Glutamatergic neuron (in vitro differentiated cells): ENCODE measurements at regions not wholly inside any gene's neighbourhood (a gene's known extent, or its start where the extent isn't known, plus 50 kb on each side); places are given as distances from the start of the nearest gene placed in this dataset.
"Not testable (repeated sequence)": the region's sequence is repeated elsewhere in the genome, so short reads cannot be mapped to it uniquely, and the experiment has no call there.

Experiments used
- DNase-seq: peaks from one replicate; pipeline ENCODE4 v3.0.0; 2022
- H3K27ac Mint-ChIP-seq: one replicate; pipeline ENCODE4 v1.8.0; 2020; ENCODE audit warnings: mild to moderate bottlenecking, mixed read lengths, inconsistent platforms; ENCODE audit not compliant: unreplicated experiment
- H3K27me3 Mint-ChIP-seq: one replicate; pipeline ENCODE4 v1.8.0; 2020; ENCODE audit warnings: mild to moderate bottlenecking, moderate library complexity, mixed read lengths, inconsistent platforms; ENCODE audit not compliant: unreplicated experiment
- H3K36me3 Mint-ChIP-seq: one replicate; pipeline ENCODE4 v1.8.0; 2020; ENCODE audit warnings: mild to moderate bottlenecking, mixed read lengths, inconsistent platforms; ENCODE audit not compliant: unreplicated experiment
- H3K4me1 Mint-ChIP-seq: one replicate; pipeline ENCODE4 v1.8.0; 2020; ENCODE audit warnings: mild to moderate bottlenecking, low read depth, mixed read lengths, inconsistent platforms; ENCODE audit not compliant: unreplicated experiment
- H3K4me3 Mint-ChIP-seq: one replicate; pipeline ENCODE4 v1.8.0; 2020; ENCODE audit warnings: mild to moderate bottlenecking, mixed read lengths, inconsistent platforms; ENCODE audit not compliant: unreplicated experiment
- H3K9me3 Mint-ChIP-seq: one replicate; pipeline ENCODE4 v1.8.0; 2020; ENCODE audit warnings: mild to moderate bottlenecking, moderate library complexity, mixed read lengths, inconsistent platforms; ENCODE audit not compliant: unreplicated experiment
- TF ChIP-seq, protein P1 (sequence below): fragments of 200-600 bp; sonication (generic); IDR thresholded peaks from one replicate; pipeline ENCODE4 v1.5.0; 2021; ENCODE audit not compliant: partially characterized antibody, unreplicated experiment

DNA sequence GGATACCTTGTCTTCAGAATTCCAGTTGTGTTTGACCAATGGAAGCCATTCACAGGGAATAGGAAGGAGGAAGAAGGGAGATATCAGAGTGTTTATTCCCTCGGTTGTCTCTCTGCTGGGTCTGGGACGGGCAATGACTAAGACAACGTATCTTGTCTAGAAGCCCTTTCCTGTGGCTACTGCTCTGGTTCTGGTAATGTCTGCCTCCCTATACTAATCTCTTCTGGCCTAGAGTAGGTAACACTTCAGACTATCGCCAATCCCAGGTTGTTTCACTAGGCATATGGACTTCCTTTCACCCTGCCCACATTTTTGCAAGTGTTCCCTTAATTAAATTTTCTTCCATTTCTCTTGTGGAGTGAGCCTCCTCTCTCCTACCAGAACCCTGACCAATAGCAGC lies 687.7 kb upstream of the TBX3 start:
- no peaks in the 10 kb centered on the region for H3K36me3 Mint-ChIP-seq
- TF ChIP-seq, protein P1, sequence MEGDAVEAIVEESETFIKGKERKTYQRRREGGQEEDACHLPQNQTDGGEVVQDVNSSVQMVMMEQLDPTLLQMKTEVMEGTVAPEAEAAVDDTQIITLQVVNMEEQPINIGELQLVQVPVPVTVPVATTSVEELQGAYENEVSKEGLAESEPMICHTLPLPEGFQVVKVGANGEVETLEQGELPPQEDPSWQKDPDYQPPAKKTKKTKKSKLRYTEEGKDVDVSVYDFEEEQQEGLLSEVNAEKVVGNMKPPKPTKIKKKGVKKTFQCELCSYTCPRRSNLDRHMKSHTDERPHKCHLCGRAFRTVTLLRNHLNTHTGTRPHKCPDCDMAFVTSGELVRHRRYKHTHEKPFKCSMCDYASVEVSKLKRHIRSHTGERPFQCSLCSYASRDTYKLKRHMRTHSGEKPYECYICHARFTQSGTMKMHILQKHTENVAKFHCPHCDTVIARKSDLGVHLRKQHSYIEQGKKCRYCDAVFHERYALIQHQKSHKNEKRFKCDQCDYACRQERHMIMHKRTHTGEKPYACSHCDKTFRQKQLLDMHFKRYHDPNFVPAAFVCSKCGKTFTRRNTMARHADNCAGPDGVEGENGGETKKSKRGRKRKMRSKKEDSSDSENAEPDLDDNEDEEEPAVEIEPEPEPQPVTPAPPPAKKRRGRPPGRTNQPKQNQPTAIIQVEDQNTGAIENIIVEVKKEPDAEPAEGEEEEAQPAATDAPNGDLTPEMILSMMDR = no peak
- no peak overlapping the region for H3K27ac Mint-ChIP-seq
- H3K27me3 Mint-ChIP-seq = peaks cover 5% of the 10 kb centered on the region
- no peak overlapping the region for H3K4me3 Mint-ChIP-seq
- peaks cover 7% of the 10 kb centered on the region for H3K4me1 Mint-ChIP-seq
- no peaks in the 10 kb centered on the region for H3K9me3 Mint-ChIP-seq
- DNase-seq = no peak

DNA sequence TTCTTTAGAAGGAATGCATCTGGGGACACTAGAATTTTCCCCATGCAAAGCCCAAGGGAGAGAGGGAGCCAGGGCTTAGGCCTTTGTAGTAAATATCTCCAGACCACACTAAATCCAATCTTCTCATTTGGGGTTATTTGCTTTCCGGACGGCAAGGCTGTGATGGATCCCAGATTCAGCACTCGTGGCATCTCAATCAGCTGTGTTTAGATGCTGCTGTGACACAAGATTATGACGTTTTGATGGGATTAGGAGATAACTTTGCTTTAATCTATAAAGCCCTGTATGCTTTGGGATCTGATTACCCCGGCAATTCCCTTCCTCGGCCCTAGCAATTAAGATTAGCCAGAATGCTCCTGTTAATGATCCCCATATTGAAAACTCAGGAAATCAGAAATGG lies 686.7 kb upstream of the TBX3 start:
- no peak overlapping the region for H3K27ac Mint-ChIP-seq
- H3K4me1 Mint-ChIP-seq = peaks cover 7% of the 10 kb centered on the region

DNA sequence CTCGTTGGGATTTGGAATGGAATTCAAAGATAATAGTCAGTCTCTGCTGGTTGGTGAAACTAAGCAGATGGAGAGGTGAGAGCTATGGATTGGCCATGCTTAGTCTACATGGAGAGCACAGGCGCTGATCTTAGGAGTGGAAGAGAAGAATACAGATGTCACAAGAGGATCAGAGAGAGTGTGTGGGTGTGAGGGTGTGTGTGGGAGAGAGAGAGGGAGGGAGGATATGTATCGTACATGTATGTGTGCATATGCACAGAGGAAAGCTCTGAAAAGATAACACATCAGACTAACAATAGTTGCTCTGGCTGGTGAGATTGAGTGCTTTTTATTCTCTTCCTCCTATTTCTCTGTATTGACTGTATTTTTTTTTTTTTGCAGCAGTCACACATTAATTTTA lies 686.2 kb upstream of the TBX3 start:
- H3K4me3 Mint-ChIP-seq = no peak overlapping the region
- H3K27ac Mint-ChIP-seq = no peak overlapping the region
- H3K36me3 Mint-ChIP-seq = peaks cover 11% of the 10 kb centered on the region
- TF ChIP-seq, protein P1 = no peak
- peaks cover 2% of the 10 kb centered on the region for H3K9me3 Mint-ChIP-seq
- no peak for DNase-seq
- H3K27me3 Mint-ChIP-seq = peaks cover 2% of the 10 kb centered on the region
- H3K4me1 Mint-ChIP-seq = peaks cover 5% of the 10 kb centered on the region

More for the DNA sequence above, 686.7 kb upstream of the TBX3 start:
- TF ChIP-seq, protein P1 = no peak
- DNase-seq = no peak
- Mint-ChIP-seq H3K27me3 (peaks cover 5% of the 10 kb centered on the region), H3K4me3 (no peak overlapping the region), H3K36me3 (peaks cover 9% of the 10 kb centered on the region), H3K9me3 (peaks cover 2% of the 10 kb centered on the region)

DNA sequence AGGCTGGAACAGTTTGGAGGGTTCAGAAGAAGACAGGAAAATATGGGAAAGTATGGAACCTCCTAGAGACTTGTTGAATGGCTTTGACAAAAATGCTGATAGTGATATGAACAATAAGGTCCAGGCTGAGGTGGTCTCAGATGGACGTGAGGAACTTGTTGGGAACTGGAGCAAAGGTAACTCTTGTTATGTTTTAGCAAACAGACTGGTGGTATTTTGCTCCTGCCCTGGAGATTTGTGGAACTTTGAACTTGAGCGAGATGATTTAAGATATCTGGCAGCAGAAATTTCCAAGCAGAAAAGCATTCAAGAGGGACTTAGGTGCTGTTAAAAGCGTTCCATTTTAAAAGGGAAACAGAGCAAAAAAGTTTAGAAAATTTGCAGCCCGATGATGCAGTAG lies 682.3 kb upstream of the TBX3 start:
- not testable (repeated sequence) for H3K27ac Mint-ChIP-seq, H3K4me3 Mint-ChIP-seq, H3K27me3 Mint-ChIP-seq, H3K4me1 Mint-ChIP-seq, DNase-seq, H3K9me3 Mint-ChIP-seq
- peaks cover 11% of the 10 kb centered on the region for H3K36me3 Mint-ChIP-seq

DNA sequence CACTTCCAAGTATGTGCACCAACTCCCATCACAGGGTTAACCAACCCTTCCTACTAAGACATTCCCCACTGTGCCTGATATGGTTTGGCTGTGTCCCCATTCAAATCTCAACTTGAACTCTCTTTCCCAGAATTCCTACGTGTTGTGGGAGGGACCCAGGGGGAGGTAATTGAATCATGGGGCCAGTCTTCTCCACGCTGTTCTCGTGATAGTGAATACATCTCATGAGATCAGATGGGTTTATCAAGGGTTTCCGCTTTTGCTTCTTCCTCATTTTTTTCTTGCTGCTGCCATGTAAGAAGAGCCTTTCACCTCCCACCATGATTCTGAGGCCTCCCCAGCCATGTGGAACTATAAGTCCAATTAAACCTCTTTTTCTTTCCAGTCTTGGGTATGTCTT lies 681.8 kb upstream of the TBX3 start:
- H3K27me3 Mint-ChIP-seq, H3K9me3 Mint-ChIP-seq, H3K4me3 Mint-ChIP-seq, DNase-seq, H3K4me1 Mint-ChIP-seq, H3K27ac Mint-ChIP-seq: not testable (repeated sequence)
- peaks cover 11% of the 10 kb centered on the region for H3K36me3 Mint-ChIP-seq

DNA sequence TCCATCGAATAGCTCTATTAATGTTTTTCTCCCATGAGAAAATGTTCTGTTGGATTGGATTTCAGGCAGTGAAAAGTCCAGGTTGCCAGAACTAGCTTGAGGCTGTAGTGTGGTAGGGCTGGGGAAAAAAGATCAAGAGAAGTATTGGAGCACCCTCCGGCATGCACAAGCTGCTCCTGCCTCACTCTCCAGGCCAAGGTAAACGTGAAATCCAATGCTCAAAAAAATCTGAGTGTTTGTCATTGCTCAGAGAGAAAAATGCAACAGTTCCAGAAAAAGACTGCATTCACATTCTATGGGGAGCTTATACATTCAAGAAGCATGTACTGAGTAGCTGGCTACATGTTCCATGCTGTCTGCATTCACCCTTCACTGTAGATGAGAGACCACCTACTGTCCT lies 680.9 kb upstream of the TBX3 start:
- Mint-ChIP-seq H3K27me3 (peaks cover 1% of the 10 kb centered on the region), H3K36me3 (peaks cover 11% of the 10 kb centered on the region), H3K9me3 (peaks cover 2% of the 10 kb centered on the region), H3K4me3 (no peak overlapping the region), H3K27ac (no peak overlapping the region), H3K4me1 (no peaks in the 10 kb centered on the region)
- TF ChIP-seq, protein P1 = no peak
- DNase-seq = no peak
